GM23338 (cell line): ENCODE measurements at regions not wholly inside any gene's neighbourhood (a gene's known extent, or its start where the extent isn't known, plus 50 kb on each side); places are given as distances from the start of the nearest gene placed in this dataset.

Experiments used
- ATAC-seq: fragments of 200-7000 bp; cut with Tn5 transposase; 3 replicates; pipeline ENCODE4 v1.9.1; 2020
- DNase-seq: peaks from one replicate; pipeline ENCODE4 v3.0.0-alpha.2; 2015; ENCODE audit warnings: low spot score
- H2AFZ ChIP-seq: fragments of 200-600 bp; sonication (generic); 2 replicates; pipeline ENCODE4 v1.8.0; 2016; ENCODE audit warnings: antibody characterized with exemption, mild to moderate bottlenecking, moderate library complexity
- H3F3A ChIP-seq: fragments of 200-600 bp; sonication (generic); replicated peaks from 2 replicates; pipeline ENCODE4 v1.8.0; 2017; ENCODE audit warnings: antibody characterized with exemption, mixed run types, low read depth
- H3K27ac ChIP-seq: fragments of 200-600 bp; sonication (generic); 2 replicates; pipeline ENCODE4 v1.6.1; 2016; ENCODE audit warnings: low read depth
- H3K27me3 ChIP-seq: fragments of 200-600 bp; sonication (generic); 2 replicates; pipeline ENCODE4 v1.8.0; 2016; ENCODE audit warnings: mild to moderate bottlenecking, mixed run types, moderate library complexity; ENCODE audit not compliant: insufficient read depth
- H3K36me3 ChIP-seq: fragments of 200-600 bp; sonication (generic); 2 replicates; pipeline ENCODE4 v1.8.0; 2016; ENCODE audit warnings: mild to moderate bottlenecking; ENCODE audit not compliant: insufficient read depth
- H3K4me1 ChIP-seq: fragments of 200-600 bp; sonication (generic); 2 replicates; pipeline ENCODE4 v1.8.0; 2016; ENCODE audit warnings: mild to moderate bottlenecking, moderate library complexity; ENCODE audit not compliant: insufficient read depth
- H3K4me2 ChIP-seq: fragments of 200-600 bp; sonication (generic); 2 replicates; pipeline ENCODE4 v1.7.1; 2017; ENCODE audit warnings: mixed run types
- H3K4me3 ChIP-seq: fragments of 200-600 bp; sonication (generic); 2 replicates; pipeline ENCODE4 v1.6.1; 2016; ENCODE audit warnings: mixed run types
- H3K79me2 ChIP-seq: fragments of 200-600 bp; sonication (generic); replicated peaks from 2 replicates; pipeline ENCODE4 v1.8.0; 2017; ENCODE audit warnings: mild to moderate bottlenecking; ENCODE audit not compliant: insufficient read depth
- H3K9me2 ChIP-seq: fragments of 200-600 bp; sonication (generic); 2 replicates; pipeline ENCODE4 v1.8.0; 2017; ENCODE audit not compliant: insufficient read depth
- H4K20me1 ChIP-seq: fragments of 200-600 bp; sonication (generic); replicated peaks from 2 replicates; pipeline ENCODE4 v1.8.0; 2017; ENCODE audit warnings: mild to moderate bottlenecking; ENCODE audit not compliant: insufficient read depth
- H3K27ac Mint-ChIP-seq: 2 replicates; pipeline ENCODE4 v1.8.0; 2020; ENCODE audit warnings: inconsistent platforms, mild to moderate bottlenecking, moderate library complexity, mixed read lengths
- H3K27me3 Mint-ChIP-seq: 3 replicates; pipeline ENCODE4 v1.8.0; 2022; ENCODE audit warnings: low read depth, mild to moderate bottlenecking, moderate library complexity, mixed read lengths, inconsistent platforms; ENCODE audit not compliant: insufficient read depth, poor library complexity
- H3K36me3 Mint-ChIP-seq: 3 replicates; pipeline ENCODE4 v1.8.0; 2021; ENCODE audit warnings: low read depth, mild to moderate bottlenecking, inconsistent platforms, moderate library complexity, mixed read lengths
- H3K4me1 Mint-ChIP-seq: 3 replicates; pipeline ENCODE4 v1.8.0; 2020; ENCODE audit warnings: mild to moderate bottlenecking, inconsistent platforms, mixed read lengths
- H3K4me3 Mint-ChIP-seq: 3 replicates; pipeline ENCODE4 v1.8.0; 2021; ENCODE audit warnings: moderate library complexity, mild to moderate bottlenecking, inconsistent platforms, mixed read lengths
- H3K9me3 Mint-ChIP-seq: 3 replicates; pipeline ENCODE4 v1.8.0; 2020; ENCODE audit warnings: moderate library complexity, mild to moderate bottlenecking, inconsistent platforms, mixed read lengths
- ETS1 ChIP-seq: IDR thresholded peaks from 2 replicates; pipeline ENCODE4 v1.6.1; 2016; ENCODE audit warnings: antibody characterized with exemption
- EZH2 ChIP-seq: fragments of 200-600 bp; sonication (generic); IDR thresholded peaks from one replicate; pipeline ENCODE4 v1.8.0; 2017; ENCODE audit warnings: antibody characterized with exemption, mild to moderate bottlenecking, low read depth; ENCODE audit not compliant: unreplicated experiment
- EZH2phosphoT487 ChIP-seq: fragments of 200-600 bp; sonication (generic); IDR thresholded peaks from one replicate; pipeline ENCODE4 v1.8.1; 2018; ENCODE audit warnings: antibody characterized with exemption; ENCODE audit not compliant: unreplicated experiment
- JUNB ChIP-seq: IDR thresholded peaks from one replicate; pipeline ENCODE4 v1.6.1; 2016; ENCODE audit warnings: antibody characterized with exemption; ENCODE audit not compliant: unreplicated experiment
- STAT1 ChIP-seq: IDR thresholded peaks from one replicate; pipeline ENCODE4 v1.6.1; 2016; ENCODE audit warnings: antibody characterized with exemption; ENCODE audit not compliant: unreplicated experiment
- TF ChIP-seq, protein P1 (sequence below): IDR thresholded peaks from one replicate; pipeline ENCODE4 v1.6.1; 2018; ENCODE audit warnings: antibody characterized with exemption; ENCODE audit not compliant: unreplicated experiment

DNA sequence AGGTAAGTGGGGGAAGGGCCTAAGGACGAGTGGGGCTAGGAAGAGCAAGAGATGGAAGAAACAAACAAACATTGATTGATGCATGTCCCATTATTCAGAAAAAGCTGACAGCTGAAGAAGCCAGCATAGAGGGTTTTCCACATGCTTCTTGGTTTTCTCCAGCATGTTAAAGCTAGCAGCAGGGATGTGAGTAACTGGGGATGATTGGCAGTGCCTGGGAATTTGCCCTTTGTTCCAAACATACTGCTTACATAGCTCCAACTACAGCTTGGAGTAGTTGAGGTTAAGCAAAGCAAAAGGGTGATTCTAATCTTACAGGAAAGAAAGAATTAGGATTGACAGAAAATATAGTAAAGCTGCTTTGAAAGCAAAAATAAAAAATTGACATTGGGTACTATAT is 68.0 kb upstream of the IFNG-AS1 start:
- peaks cover 19% of the 10 kb centered on the region for H3K4me1 ChIP-seq
- ATAC-seq: no peak
- DNase-seq: no peak
- Mint-ChIP-seq H3K4me1 (peaks cover 28% of the 10 kb centered on the region), H3K27ac (no peak overlapping the region), H3K9me3 (no peaks in the 10 kb centered on the region), H3K4me3 (no peak overlapping the region), H3K36me3 (no peaks in the 10 kb centered on the region), H3K27me3 (no peaks in the 10 kb centered on the region)
- H3K4me2 ChIP-seq: no peak overlapping the region
- peaks cover 10% of the 10 kb centered on the region; the same call in 1 of the 2 replicates for H3K9me2 ChIP-seq
- no peaks in the 10 kb centered on the region for H3F3A ChIP-seq
- H3K27me3 ChIP-seq: no peaks in the 10 kb centered on the region
- H2AFZ ChIP-seq: peak overlapping the region; percentile 1; the same call in 1 of the 2 replicates
- H4K20me1 ChIP-seq: no peaks in the 10 kb centered on the region
- H3K79me2 ChIP-seq: no peaks in the 10 kb centered on the region
- H3K36me3 ChIP-seq: no peaks in the 10 kb centered on the region
- no peak overlapping the region for H3K4me3 ChIP-seq
- no peak overlapping the region for H3K27ac ChIP-seq
- no peak for TF ChIP-seq STAT1

DNA sequence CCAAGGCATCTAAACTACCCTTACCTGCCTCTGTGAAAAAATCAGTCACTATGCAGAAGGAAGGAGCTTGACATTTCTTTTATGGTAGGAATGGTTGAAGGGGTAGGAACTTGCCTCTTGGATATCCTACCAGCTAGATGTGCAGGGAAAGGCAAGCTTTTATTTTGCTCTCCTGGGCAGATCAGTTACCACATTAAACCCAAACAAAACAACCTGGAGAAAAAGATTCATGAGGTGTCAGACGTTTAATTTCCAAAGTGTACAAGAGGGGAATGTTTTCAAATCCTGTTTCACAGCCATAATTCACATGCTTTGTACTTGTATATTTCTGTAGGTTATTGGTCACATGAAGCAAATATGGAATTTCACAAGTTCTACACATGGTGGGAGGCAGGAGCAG is 67.0 kb upstream of the IFNG-AS1 start:
- H3K9me3 Mint-ChIP-seq: no peaks in the 10 kb centered on the region
- Histone ChIP-seq H3K4me2 (no peak overlapping the region), H3K4me1 (peaks cover 11% of the 10 kb centered on the region), H3K27ac (no peak overlapping the region), H3K36me3 (no peaks in the 10 kb centered on the region), H3K79me2 (no peaks in the 10 kb centered on the region), H3K27me3 (no peaks in the 10 kb centered on the region), H4K20me1 (no peaks in the 10 kb centered on the region), H3K4me3 (no peak overlapping the region), H3F3A (no peaks in the 10 kb centered on the region), H3K9me2 (peaks cover 10% of the 10 kb centered on the region; the same call in 1 of the 2 replicates), H2AFZ (no peak overlapping the region)
- no peaks in the 10 kb centered on the region for H3K36me3 Mint-ChIP-seq
- ATAC-seq (no peak), DNase-seq (no peak)
- H3K27ac Mint-ChIP-seq: no peak overlapping the region
- peaks cover 2% of the 10 kb centered on the region for H3K27me3 Mint-ChIP-seq
- peaks cover 21% of the 10 kb centered on the region for H3K4me1 Mint-ChIP-seq
- no peak overlapping the region for H3K4me3 Mint-ChIP-seq
- TF ChIP-seq EZH2phosphoT487 (no peak), EZH2 (no peak), ETS1 (no peak), STAT1 (no peak), JUNB (no peak)
- TF ChIP-seq, protein P1, sequence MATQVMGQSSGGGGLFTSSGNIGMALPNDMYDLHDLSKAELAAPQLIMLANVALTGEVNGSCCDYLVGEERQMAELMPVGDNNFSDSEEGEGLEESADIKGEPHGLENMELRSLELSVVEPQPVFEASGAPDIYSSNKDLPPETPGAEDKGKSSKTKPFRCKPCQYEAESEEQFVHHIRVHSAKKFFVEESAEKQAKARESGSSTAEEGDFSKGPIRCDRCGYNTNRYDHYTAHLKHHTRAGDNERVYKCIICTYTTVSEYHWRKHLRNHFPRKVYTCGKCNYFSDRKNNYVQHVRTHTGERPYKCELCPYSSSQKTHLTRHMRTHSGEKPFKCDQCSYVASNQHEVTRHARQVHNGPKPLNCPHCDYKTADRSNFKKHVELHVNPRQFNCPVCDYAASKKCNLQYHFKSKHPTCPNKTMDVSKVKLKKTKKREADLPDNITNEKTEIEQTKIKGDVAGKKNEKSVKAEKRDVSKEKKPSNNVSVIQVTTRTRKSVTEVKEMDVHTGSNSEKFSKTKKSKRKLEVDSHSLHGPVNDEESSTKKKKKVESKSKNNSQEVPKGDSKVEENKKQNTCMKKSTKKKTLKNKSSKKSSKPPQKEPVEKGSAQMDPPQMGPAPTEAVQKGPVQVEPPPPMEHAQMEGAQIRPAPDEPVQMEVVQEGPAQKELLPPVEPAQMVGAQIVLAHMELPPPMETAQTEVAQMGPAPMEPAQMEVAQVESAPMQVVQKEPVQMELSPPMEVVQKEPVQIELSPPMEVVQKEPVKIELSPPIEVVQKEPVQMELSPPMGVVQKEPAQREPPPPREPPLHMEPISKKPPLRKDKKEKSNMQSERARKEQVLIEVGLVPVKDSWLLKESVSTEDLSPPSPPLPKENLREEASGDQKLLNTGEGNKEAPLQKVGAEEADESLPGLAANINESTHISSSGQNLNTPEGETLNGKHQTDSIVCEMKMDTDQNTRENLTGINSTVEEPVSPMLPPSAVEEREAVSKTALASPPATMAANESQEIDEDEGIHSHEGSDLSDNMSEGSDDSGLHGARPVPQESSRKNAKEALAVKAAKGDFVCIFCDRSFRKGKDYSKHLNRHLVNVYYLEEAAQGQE: no peak

GRCh38 chr12:67925077-67925476 is 64.2 kb upstream of the IFNG-AS1 start:
- TF ChIP-seq EZH2phosphoT487 (no peak), JUNB (no peak)
- Histone ChIP-seq H3K4me2 (no peak overlapping the region), H3K27ac (no peak overlapping the region), H2AFZ (no peak overlapping the region), H4K20me1 (no peaks in the 10 kb centered on the region), H3K4me1 (peaks cover under 1% of the 10 kb centered on the region; the same call in 1 of the 2 replicates), H3K9me2 (peaks cover 10% of the 10 kb centered on the region; the same call in 1 of the 2 replicates), H3K4me3 (no peak overlapping the region), H3K79me2 (no peaks in the 10 kb centered on the region), H3K27me3 (no peaks in the 10 kb centered on the region), H3F3A (no peaks in the 10 kb centered on the region), H3K36me3 (no peaks in the 10 kb centered on the region)
- ATAC-seq (no peak), DNase-seq (no peak)
- Mint-ChIP-seq H3K4me3 (no peak overlapping the region), H3K4me1 (peaks cover 16% of the 10 kb centered on the region), H3K36me3 (no peaks in the 10 kb centered on the region), H3K27ac (no peak overlapping the region), H3K27me3 (peaks cover 2% of the 10 kb centered on the region), H3K9me3 (no peaks in the 10 kb centered on the region)
